ENCODE measurements at regions not wholly inside any gene's neighbourhood (a gene's known extent, or its start where the extent isn't known, plus 50 kb on each side); places are given as distances from the start of the nearest gene placed in this dataset.
"Not testable (repeated sequence)": the region's sequence is repeated elsewhere in the genome, so short reads cannot be mapped to it uniquely, and the experiment has no call there.

- no peak overlapping the region for H3K27ac ChIP-seq
- no peak for TF ChIP-seq ZFX (IDR thresholded peaks at IDR 0.05; ENCODE audit: borderline replicate concordance)
- no peak for TF ChIP-seq CTCF (IDR thresholded peaks at IDR 0.05)
Observed at GRCh38 chr5:58317808-58318207, 142.1 kb downstream of the PLK2 start.

- TF ChIP-seq ZFX (IDR thresholded peaks at IDR 0.05; ENCODE audit: borderline replicate concordance) (no peak), CTCF (IDR thresholded peaks at IDR 0.05) (no peak)
- H3K27ac ChIP-seq: no peak overlapping the region
Observed at GRCh38 chr5:58317009-58317408, 142.9 kb downstream of the PLK2 start.

- no peak overlapping the region for H3K27ac ChIP-seq
- TF ChIP-seq ZFX (IDR thresholded peaks at IDR 0.05; ENCODE audit: borderline replicate concordance) (no peak), CTCF (IDR thresholded peaks at IDR 0.05) (no peak)
Observed at GRCh38 chr5:58315794-58316193, 144.1 kb downstream of the PLK2 start.

- TF ChIP-seq ZFX (IDR thresholded peaks at IDR 0.05; ENCODE audit: borderline replicate concordance) (no peak), CTCF (IDR thresholded peaks at IDR 0.05) (no peak)
- no peak overlapping the region for H3K27ac ChIP-seq
Observed at GRCh38 chr5:58314356-58315210, 145.3 kb downstream of the PLK2 start.

- no peak overlapping the region for H3K27ac ChIP-seq
- TF ChIP-seq ZFX (IDR thresholded peaks at IDR 0.05; ENCODE audit: borderline replicate concordance) (no peak), CTCF (IDR thresholded peaks at IDR 0.05) (no peak)
Observed at GRCh38 chr5:58312299-58312698, 147.6 kb downstream of the PLK2 start.

- TF ChIP-seq ZFX (IDR thresholded peaks at IDR 0.05; ENCODE audit: borderline replicate concordance): no peak
- TF ChIP-seq CTCF (IDR thresholded peaks at IDR 0.05): no peak
- no peak overlapping the region for H3K27ac ChIP-seq
Observed at GRCh38 chr5:58311526-58311925, 148.4 kb downstream of the PLK2 start.

- H3K27ac ChIP-seq: not testable (repeated sequence)
Observed at GRCh38 chr5:58308384-58308783, 151.5 kb downstream of the PLK2 start.

All from 22Rv1 (cell line).